Adrenal gland (tissue), 5 donors: ENCODE measurements at regions not wholly inside any gene's neighbourhood (a gene's known extent, or its start where the extent isn't known, plus 50 kb on each side); places are given as distances from the start of the nearest gene placed in this dataset.

ENCODE experiments used
- CTCF ChIP-seq, 6 experiments: fragments of 450-650 bp in 4 of 6; fragments of 200-600 bp in 2 of 6; sonication (generic) in 1 of 6; IDR thresholded peaks; 1 replicate in 5 of 6; 2 replicates in 1 of 6; pipeline versions ENCODE4 v1.5.1 to v1.8.0; 2016 to 2021; ENCODE audit warnings: antibody characterized with exemption in 6 of 6, mild to moderate bottlenecking in 2 of 6, moderate library complexity in 1 of 6
- POLR2A ChIP-seq, 2 donors: fragments of 450-650 bp; IDR thresholded peaks; one replicate each; pipeline ENCODE4 v1.6.1; 2017; ENCODE audit warnings: antibody characterized with exemption in 2 of 2, mild to moderate bottlenecking in 2 of 2, moderate library complexity in 1 of 2
- donor health status: DM: no; HTN: no; CAD: no.

DNA sequence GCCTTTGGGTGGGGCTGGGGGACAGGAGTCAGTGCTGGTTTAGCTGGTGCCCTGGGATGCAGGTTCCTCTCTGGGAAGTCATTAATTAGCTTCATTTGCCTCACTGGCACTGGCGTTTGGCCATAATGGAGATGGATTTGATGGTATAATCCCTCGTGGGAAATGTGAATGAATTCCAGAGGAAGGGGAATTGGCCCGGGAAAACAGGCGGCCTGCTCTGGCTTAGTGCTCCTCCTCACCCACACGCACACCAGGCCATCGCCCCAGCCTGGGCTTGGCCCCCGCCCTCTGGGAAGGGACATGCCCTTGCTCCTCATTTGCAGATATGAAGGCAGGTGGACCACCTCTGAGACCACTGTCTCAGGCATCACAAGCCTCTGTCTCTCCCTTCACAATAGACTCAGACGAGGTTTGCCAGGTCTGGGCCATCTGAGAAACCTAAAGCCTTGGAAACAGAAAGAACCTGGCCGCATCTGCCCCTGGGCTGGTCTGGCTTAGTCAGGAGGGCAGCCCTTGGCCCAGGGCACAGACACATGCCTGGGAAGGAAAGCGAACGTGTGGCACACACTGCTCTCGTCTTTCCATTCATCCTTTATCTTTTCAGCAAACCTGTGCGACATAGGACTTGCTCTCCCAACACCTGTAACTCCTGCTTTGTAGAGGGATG is 199.2 kb upstream of the CDH4 start:
- TF ChIP-seq CTCF (IDR thresholded peaks at IDR 0.05) (no peak), POLR2A (IDR thresholded peaks at IDR 0.05) (no peak)
